ENCODE measurements at regions not wholly inside any gene's neighbourhood (a gene's known extent, or its start where the extent isn't known, plus 50 kb on each side); places are given as distances from the start of the nearest gene placed in this dataset.

GRCh38 chr2:184534986-184535385 is 63.3 kb upstream of the ZNF804A start:
- DNase-seq (ENCODE audit: low read depth), result no peak
- TF ChIP-seq, protein P1, sequence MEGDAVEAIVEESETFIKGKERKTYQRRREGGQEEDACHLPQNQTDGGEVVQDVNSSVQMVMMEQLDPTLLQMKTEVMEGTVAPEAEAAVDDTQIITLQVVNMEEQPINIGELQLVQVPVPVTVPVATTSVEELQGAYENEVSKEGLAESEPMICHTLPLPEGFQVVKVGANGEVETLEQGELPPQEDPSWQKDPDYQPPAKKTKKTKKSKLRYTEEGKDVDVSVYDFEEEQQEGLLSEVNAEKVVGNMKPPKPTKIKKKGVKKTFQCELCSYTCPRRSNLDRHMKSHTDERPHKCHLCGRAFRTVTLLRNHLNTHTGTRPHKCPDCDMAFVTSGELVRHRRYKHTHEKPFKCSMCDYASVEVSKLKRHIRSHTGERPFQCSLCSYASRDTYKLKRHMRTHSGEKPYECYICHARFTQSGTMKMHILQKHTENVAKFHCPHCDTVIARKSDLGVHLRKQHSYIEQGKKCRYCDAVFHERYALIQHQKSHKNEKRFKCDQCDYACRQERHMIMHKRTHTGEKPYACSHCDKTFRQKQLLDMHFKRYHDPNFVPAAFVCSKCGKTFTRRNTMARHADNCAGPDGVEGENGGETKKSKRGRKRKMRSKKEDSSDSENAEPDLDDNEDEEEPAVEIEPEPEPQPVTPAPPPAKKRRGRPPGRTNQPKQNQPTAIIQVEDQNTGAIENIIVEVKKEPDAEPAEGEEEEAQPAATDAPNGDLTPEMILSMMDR (IDR thresholded peaks at IDR 0.05; ENCODE audit: control insufficient read depth, extremely low read depth, insufficient read depth), result no peak
- no peak overlapping the region for H3K4me3 ChIP-seq (ENCODE audit: low read depth, low read length)

DNA sequence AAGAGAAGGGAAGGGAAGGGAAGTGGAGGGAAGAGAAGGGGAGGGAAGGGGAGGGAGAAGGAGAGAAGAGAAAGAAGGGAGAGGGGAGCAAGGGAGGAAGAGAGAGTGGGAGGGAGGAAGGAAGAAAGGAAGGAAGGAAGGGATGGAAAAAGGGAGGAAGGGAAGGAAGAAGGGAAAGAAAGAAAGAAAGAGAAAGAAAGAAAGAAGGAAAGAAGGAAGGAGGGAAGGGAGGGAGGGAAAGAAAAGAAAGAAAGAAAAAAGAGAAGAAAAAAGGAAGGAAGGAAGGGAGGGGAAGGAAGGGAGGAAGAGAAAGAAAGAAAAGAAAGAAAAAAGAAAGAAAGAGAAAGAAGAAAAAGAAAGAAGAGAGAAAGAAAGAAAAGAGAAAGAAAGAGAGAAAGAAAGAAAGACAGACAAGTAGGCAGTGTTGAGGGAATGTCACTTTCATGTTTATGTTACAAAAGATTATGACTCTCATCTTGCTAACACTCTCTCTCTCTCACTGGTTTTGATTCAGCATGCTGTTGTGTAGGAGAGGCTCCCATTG is 58.0 kb upstream of the ZNF804A start:
- H3K4me3 ChIP-seq (ENCODE audit: low read depth, low read length), result no peak overlapping the region
- no peak for DNase-seq (ENCODE audit: low read depth)
- TF ChIP-seq, protein P1 (IDR thresholded peaks at IDR 0.05; ENCODE audit: control insufficient read depth, extremely low read depth, insufficient read depth), result no peak

DNA sequence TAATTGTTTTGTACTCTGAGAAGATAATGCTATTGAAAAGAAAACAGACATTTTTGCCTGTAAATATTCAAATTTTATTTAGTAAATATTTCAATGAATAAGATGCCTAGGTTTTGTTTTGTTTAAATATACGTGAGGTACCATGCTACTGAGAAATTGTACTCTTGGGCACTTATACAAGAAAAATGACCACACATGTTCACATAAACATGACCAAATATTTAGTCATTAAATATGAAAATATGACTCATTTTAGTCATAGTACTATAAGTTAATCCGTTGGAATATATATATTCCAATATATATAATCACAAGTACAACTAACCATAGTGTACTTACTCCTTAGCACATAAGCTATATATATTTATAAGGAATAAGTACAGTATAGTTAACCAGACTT is 56.7 kb upstream of the ZNF804A start:
- no peak overlapping the region for H3K4me3 ChIP-seq (ENCODE audit: low read depth, low read length)
- DNase-seq (ENCODE audit: low read depth), result no peak
- TF ChIP-seq, protein P1 (IDR thresholded peaks at IDR 0.05; ENCODE audit: control insufficient read depth, extremely low read depth, insufficient read depth), result no peak

GRCh38 chr2:184543832-184544231 is 54.5 kb upstream of the ZNF804A start:
- TF ChIP-seq, protein P1 (IDR thresholded peaks at IDR 0.05; ENCODE audit: control insufficient read depth, extremely low read depth, insufficient read depth), result no peak
- no peak overlapping the region for H3K4me3 ChIP-seq (ENCODE audit: low read depth, low read length)
- DNase-seq (ENCODE audit: low read depth), result no peak

Data from LNCaP clone FGC (cell line).